GM18867 (cell line): ENCODE measurements at regions not wholly inside any gene's neighbourhood (a gene's known extent, or its start where the extent isn't known, plus 50 kb on each side); places are given as distances from the start of the nearest gene placed in this dataset.
A peak's percentile ranks its signal among the peaks of the same experiment; 100 is the strongest.
"Not testable (repeated sequence)": the region's sequence is repeated elsewhere in the genome, so short reads cannot be mapped to it uniquely, and the experiment has no call there.

ENCODE experiments used
- ATAC-seq: cut with Tn5 transposase; IDR thresholded peaks from one replicate; pipeline ENCODE4 v1.9.1; 2021; ENCODE audit warnings: mild to moderate bottlenecking, moderate library complexity; ENCODE audit not compliant: unreplicated experiment

GRCh38 chr14:106599209-106599608 is 1072.8 kb downstream of the TMEM121 start:
- no peak for ATAC-seq

- peak; percentile 71 for ATAC-seq
Observed at GRCh38 chr14:106605548-106606448, 1079.4 kb downstream of the TMEM121 start.

DNA sequence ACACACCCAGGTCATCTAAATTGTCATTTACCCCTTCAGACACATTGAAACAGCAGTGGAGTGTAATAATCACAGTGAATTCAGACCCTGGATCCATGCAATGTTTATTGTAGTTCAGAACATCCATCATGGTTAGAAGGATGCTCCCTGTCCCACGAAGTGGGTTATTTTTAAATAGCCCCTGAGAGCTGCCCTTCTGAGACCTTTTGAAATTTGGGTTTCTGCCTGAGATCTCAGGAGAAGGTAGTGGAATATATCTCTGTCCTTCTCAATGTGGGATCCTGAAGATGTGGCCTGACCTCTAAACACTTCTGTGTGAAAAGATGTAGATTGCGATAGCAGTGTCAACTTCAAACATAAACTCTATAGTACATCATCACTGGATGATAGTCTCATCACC is 1080.6 kb downstream of the TMEM121 start:
- no peak for ATAC-seq

- no peak for ATAC-seq
Observed at GRCh38 chr14:106610691-106611090, 1084.3 kb downstream of the TMEM121 start.

- ATAC-seq: no peak
Observed at GRCh38 chr14:106613256-106613655, 1086.9 kb downstream of the TMEM121 start.

DNA sequence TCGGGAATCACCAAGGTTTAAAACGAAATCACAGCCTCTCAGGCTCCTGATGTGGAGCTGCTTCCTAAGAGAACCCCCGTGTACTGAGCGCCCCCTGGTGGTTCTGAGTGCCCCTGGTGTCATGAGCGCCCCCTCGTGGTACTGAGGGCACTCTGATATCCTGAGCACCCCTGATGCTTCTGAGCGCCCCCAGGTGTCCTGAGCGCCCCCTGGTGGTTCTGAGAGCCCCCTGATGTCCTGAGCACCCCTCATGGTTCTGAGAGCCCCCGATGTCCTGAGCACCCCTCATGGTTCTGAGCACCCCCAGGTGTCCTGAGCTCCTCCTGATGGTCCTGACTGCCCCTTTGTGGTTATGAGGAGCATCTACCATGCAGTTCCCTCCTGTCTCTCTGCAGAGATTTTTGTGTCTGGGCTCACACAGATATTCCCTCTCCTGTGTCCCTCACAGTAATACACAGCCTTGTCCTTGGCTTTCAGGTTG is 1092.1 kb downstream of the TMEM121 start:
- not testable (repeated sequence) for ATAC-seq

- ATAC-seq: no peak
Observed at GRCh38 chr14:106619606-106620005, 1093.2 kb downstream of the TMEM121 start.

DNA sequence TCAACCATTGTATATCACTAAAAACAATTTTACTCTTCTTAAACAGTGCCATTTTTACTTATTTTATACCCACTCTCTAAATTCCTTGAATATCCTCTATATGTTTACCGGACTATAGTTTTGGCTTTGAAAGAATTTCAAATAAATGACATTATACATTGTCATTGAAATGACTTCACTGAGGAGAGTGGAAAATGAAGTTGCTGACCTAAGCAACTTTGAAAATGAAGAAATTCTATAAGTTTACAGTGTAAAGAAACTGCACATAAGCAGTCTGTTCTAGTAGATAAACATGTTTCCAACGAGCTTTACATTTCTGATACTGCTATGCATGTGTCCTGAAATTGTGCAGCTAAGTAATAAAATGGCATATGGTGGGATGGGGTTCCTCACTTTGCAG is 1094.0 kb downstream of the TMEM121 start:
- no peak for ATAC-seq

GRCh38 chr14:106622200-106622745 is 1095.9 kb downstream of the TMEM121 start:
- no peak for ATAC-seq

GRCh38 chr14:106625186-106625585 is 1098.8 kb downstream of the TMEM121 start:
- ATAC-seq: no peak

DNA sequence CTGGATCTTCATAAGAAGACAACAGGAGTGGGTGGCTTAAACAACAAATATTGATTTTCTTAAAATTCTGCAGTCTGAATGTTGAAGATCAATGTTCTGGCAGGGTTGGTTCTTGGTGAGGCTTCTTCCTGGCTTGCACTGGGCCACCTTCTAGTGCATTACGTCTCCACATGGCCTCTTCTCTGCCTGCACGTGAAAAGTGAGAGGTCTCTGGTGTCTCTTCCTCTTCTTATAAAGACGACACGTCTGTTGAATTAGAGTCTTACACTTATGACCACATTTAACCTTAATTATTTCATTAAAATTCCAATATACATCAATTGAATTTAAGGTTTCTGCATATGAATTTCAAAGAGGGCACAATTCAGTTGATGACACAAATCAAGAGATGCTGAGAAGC is 1100.1 kb downstream of the TMEM121 start:
- ATAC-seq: not testable (repeated sequence)

DNA sequence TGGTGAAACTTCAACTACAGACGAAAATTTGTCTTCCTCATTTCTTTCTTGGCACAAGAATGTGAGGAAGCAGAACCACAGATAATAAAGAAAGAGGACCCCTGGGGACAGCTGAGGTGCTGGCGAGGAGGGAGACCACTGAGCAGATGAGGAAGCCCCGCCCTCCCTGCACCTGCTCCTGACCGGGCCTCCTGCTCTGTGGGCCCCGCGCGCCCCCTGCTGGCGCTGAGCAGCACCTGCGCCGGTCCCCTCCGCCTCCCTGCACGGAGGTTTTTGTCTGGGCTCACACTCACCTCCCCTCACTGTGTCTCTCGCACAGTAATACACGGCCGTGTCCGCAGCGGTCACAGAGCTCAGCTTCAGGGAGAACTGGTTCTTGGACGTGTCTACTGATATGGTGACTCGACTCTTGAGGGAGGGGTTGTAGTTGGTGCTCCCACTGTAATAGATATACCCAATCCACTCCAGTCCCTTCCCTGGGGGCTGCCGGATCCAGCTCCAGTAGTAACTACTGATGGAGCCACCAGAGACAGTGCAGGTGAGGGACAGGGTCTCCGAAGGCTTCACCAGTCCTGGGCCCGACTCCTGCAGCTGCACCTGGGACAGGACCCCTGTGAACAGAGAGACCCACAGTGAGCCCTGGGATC is 1100.7 kb downstream of the TMEM121 start:
- not testable (repeated sequence) for ATAC-seq

- ATAC-seq: no peak
Observed at GRCh38 chr14:106631879-106632278, 1105.5 kb downstream of the TMEM121 start.

GRCh38 chr14:106633721-106634120 is 1107.3 kb downstream of the TMEM121 start:
- ATAC-seq: no peak

- ATAC-seq: no peak
Observed at GRCh38 chr14:106635569-106635968, 1109.2 kb downstream of the TMEM121 start.

GRCh38 chr14:106638786-106639452 is 1112.5 kb downstream of the TMEM121 start:
- not testable (repeated sequence) for ATAC-seq

GRCh38 chr14:106642090-106642489 is 1115.7 kb downstream of the TMEM121 start:
- no peak for ATAC-seq

- ATAC-seq: not testable (repeated sequence)
Observed at GRCh38 chr14:106642971-106643370, 1116.6 kb downstream of the TMEM121 start.

DNA sequence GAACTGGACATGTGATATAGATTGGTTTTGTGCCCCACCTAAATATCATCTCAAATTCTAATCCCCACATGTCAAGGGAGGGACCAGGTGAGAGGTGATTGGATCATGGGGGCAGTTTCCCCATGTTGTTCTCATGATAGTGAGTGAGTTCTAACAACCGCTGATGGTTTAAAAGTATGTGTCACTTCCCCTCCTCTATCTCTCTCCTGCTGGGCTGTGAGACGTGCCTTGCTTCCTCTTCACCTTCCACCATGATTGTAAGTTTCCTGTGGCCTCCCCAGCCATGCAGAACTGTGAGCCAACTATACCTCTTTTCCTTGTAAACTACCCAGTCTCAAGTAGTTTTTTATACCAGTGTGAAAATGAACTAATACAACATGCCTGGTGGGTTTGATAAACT is 1122.5 kb downstream of the TMEM121 start:
- not testable (repeated sequence) for ATAC-seq

DNA sequence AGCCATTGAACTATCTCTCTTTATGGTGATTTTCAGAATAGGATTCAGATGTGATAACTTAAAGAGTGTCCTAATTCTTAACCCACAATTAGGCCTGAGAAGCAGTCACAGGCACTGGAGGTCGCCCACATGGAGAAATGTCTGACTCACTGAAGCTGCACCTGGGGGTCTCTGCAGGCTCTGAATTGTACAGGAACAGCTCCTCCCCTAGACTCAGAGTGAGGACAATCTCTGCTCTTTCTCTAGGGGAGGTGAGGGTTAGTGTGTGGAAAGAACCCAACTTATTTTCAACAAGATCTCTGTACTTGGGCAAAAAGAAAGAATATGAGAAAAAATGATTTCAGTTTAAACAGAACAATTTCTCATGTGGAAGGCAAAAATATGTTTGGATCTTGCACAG is 1124.6 kb downstream of the TMEM121 start:
- ATAC-seq: no peak

GRCh38 chr14:106652494-106652893 is 1126.1 kb downstream of the TMEM121 start:
- peak; percentile 50 for ATAC-seq
